ENCODE measurements at regions not wholly inside any gene's neighbourhood (a gene's known extent, or its start where the extent isn't known, plus 50 kb on each side); places are given as distances from the start of the nearest gene placed in this dataset.

DNA sequence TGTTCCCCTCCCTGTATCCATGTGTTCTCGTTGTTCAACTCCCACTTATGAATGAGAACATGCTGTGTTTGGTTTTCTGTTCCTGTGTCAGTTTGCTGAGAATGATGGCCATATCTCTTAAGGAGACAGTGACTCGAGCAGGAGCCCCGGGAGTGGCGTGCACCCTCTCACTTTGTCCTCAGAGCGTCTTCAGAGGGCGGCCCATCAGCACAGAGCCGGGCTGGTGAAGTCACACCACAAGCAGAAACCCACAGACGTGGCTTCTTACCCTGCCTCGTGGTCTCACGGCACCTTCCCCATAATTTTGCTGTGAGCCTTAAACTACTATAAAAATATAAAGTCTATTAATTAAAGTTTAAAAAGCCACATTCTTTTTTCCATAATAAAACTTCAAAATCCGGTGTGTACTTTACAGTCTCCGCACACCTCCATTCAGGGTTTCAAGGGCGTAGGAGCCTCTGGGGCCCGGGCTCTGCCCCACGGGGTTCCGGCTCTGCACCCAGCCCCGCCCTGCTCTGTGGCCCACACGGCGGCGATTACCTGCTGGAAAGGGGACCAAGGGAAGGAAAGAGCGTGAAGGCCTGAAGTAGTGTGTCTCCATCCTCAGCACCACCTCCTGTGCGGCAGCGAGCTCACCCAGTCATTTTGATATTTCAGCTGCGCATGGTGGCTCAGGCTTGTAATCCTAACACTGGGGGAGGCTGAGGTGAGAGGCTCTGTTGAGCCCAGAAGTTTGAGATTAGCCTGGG, 101.3 kb upstream of the SOX1 start:
- Mint-ChIP-seq H3K27me3 (peaks cover 23% of the 10 kb centered on the region), H3K9me3 (no peaks in the 10 kb centered on the region), H3K27ac (no peak overlapping the region)

GRCh38 chr13:111966933-111967332, 100.0 kb upstream of the SOX1 start:
- peaks cover 36% of the 10 kb centered on the region for H3K27me3 Mint-ChIP-seq
- TF ChIP-seq CTCF (conservative IDR thresholded peaks at IDR 0.05): no peak
- H3K27ac Mint-ChIP-seq: no peak overlapping the region

More for the DNA sequence above, 101.3 kb upstream of the SOX1 start:
- Mint-ChIP-seq H3K4me3 (no peak overlapping the region), H3K36me3 (no peaks in the 10 kb centered on the region), H3K4me1 (ENCODE audit: unreplicated experiment) (no peaks in the 10 kb centered on the region)
- TF ChIP-seq CTCF (conservative IDR thresholded peaks at IDR 0.05): no peak
- no peak for DNase-seq (ENCODE audit: extremely low spot score, unreplicated experiment)

DNA sequence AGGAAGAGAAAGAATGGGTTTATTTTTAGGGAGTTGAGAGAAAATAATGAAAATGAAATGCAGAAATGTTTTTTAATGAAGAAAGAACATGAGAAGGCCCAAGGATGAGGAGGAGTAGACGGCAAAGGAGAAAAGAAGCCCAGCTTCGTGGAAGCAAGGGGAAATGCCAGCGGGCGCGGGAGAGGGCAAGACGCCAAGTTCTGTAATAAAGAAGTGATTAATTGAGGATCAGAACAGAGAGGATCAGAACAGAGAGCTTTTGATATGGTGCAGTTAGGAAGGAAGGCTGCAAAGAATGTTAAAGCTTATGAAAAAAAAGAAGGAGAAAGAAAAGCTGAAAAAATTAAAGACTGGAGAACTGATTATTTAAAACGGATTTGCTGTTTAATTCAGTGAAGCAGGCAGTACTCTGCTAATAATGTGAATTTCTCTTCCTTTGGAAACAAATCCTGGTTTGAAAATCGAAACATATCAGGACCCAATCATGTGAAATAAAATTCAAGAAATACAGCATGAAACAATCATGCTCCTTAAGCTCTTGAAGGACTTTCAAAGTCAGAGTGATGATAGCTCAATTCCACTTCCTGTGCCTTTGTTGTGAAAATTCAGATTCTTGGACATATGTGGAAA, 99.3 kb upstream of the SOX1 start:
- Mint-ChIP-seq H3K36me3 (no peaks in the 10 kb centered on the region), H3K4me1 (ENCODE audit: unreplicated experiment) (peaks cover 8% of the 10 kb centered on the region), H3K4me3 (no peak overlapping the region), H3K27ac (no peak overlapping the region), H3K9me3 (no peaks in the 10 kb centered on the region), H3K27me3 (peaks cover 44% of the 10 kb centered on the region)
- TF ChIP-seq CTCF (conservative IDR thresholded peaks at IDR 0.05): no peak
- DNase-seq (ENCODE audit: extremely low spot score, unreplicated experiment): no peak

More at GRCh38 chr13:111966933-111967332, 100.0 kb upstream of the SOX1 start:
- no peak for DNase-seq (ENCODE audit: extremely low spot score, unreplicated experiment)
- no peaks in the 10 kb centered on the region for H3K9me3 Mint-ChIP-seq
- H3K4me1 Mint-ChIP-seq (ENCODE audit: unreplicated experiment): peaks cover 2% of the 10 kb centered on the region
- no peaks in the 10 kb centered on the region for H3K36me3 Mint-ChIP-seq
- no peak overlapping the region for H3K4me3 Mint-ChIP-seq

DNA sequence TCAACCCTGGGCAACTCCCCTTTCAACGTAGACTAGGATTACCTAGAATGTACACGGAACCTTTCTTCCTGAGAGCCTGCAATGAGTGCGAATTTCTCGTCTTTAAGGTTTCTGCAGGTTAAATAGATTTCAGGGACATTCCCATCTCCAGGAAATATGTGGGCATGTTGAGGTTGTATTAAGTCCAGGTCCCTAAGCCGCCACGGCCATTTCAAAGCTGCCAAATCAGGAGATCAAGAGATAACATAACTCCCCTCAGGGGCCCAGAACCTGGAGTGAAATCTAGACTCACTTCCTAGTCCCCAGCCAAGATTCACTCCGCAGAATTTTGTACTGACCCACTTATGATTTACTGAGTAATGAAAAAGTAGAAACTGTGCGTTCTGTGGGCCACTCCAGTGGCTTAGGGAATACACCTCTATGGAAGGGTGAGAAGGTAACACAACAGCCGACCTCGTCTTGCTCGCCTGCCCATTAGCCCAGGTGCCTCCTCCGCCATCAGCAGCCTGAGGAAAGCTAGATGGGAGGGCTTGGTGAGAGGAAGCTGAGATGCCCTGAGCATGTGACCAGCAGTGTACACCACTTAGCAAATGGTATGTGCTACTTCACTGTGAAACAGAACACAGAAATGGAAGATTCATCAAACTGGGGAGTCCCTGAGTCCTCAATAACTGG, 98.5 kb upstream of the SOX1 start:
- no peak overlapping the region for H3K4me3 Mint-ChIP-seq
- peaks cover 51% of the 10 kb centered on the region for H3K27me3 Mint-ChIP-seq
- TF ChIP-seq CTCF (conservative IDR thresholded peaks at IDR 0.05): no peak
- H3K9me3 Mint-ChIP-seq: no peaks in the 10 kb centered on the region
- no peak for DNase-seq (ENCODE audit: extremely low spot score, unreplicated experiment)
- H3K4me1 Mint-ChIP-seq (ENCODE audit: unreplicated experiment): peaks cover 13% of the 10 kb centered on the region
- H3K36me3 Mint-ChIP-seq: no peaks in the 10 kb centered on the region
- H3K27ac Mint-ChIP-seq: no peak overlapping the region

DNA sequence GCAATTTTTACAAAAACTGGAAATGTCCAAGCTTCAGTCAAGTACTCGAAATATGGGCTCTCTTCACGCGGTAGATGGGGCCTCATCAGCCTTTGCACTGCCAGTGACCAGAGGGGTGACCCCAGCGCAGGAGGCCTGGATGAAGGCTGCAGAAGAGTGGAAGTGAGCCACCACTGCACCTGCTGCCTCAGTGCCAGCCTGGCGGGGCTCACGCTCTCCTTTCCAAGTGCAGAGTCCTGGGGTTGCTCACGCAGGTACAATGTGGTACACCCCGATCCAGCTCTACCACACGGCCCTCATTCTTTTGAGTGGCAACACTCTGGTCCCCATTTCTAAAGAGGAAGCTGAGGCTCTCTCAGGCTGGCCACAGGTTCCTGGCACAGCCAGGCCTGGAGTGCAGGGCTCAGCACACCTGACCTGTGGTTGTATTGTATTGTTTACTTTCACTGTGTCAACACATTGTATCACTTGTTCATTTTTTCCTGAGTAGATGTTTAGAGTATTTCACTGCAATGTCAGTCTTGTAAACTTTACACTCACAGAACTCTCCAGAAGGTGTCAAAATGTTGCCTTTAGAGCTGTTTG, 97.3 kb upstream of the SOX1 start:
- Mint-ChIP-seq H3K27me3 (peaks cover 62% of the 10 kb centered on the region), H3K4me3 (no peak overlapping the region), H3K9me3 (no peaks in the 10 kb centered on the region), H3K4me1 (ENCODE audit: unreplicated experiment) (peaks cover 25% of the 10 kb centered on the region), H3K36me3 (no peaks in the 10 kb centered on the region), H3K27ac (no peak overlapping the region)
- no peak for TF ChIP-seq CTCF (conservative IDR thresholded peaks at IDR 0.05)
- DNase-seq (ENCODE audit: extremely low spot score, unreplicated experiment): no peak
